OCI-LY7 (cell line): ENCODE measurements at regions not wholly inside any gene's neighbourhood (a gene's known extent, or its start where the extent isn't known, plus 50 kb on each side); places are given as distances from the start of the nearest gene placed in this dataset.
"Not testable (repeated sequence)": the region's sequence is repeated elsewhere in the genome, so short reads cannot be mapped to it uniquely, and the experiment has no call there.

Source experiments
- BruUV-seq: library from RNA; stranded (reverse); fragments of 400-500 nt; replicated peaks from 2 replicates; lab custom pipeline; 2021; lab: Mats Ljungman, UMichigan
- CTCF ChIA-PET: fragments of 300-600 bp; sonication (Branson Sonifier 250); formaldehyde crosslinking; loops from one replicate; lab custom pipeline; 2022; ENCODE audit warnings: antibody characterized with exemption; ENCODE audit not compliant: unreplicated experiment; lab: Charles Lee
- POLR2A ChIA-PET: fragments of 300-600 bp; sonication (Branson Sonifier 250); formaldehyde crosslinking; loops from one replicate; lab custom pipeline; 2022; ENCODE audit warnings: antibody characterized with exemption; lab: Charles Lee
- DNase-seq: peaks from one replicate; pipeline ENCODE4 v3.0.0-alpha.2; 2015; ENCODE audit warnings: low spot score
- H2AFZ ChIP-seq: fragments of 200-600 bp; sonication (generic), shearing (Covaris generic); 2 replicates; pipeline ENCODE4 v1.6.1; 2014; ENCODE audit warnings: mild to moderate bottlenecking, antibody characterized with exemption, low read length, moderate library complexity
- H3K27ac ChIP-seq: fragments of 200-600 bp; sonication (generic); 2 replicates; pipeline ENCODE4 v1.5.1; 2014; ENCODE audit warnings: mixed run types, low read depth, mild to moderate bottlenecking, moderate library complexity, low read length, inconsistent platforms; ENCODE audit not compliant: poor library complexity, severe bottlenecking
- H3K36me3 ChIP-seq: fragments of 200-600 bp; sonication (generic); 2 replicates; pipeline ENCODE4 v1.6.1; 2014; ENCODE audit warnings: mild to moderate bottlenecking, antibody characterized with exemption, low read length, moderate library complexity, mixed read lengths; ENCODE audit not compliant: insufficient read depth
- H3K4me1 ChIP-seq: fragments of 200-600 bp; sonication (generic); 2 replicates; pipeline ENCODE4 v1.5.1; 2014; ENCODE audit warnings: mild to moderate bottlenecking, low read length; ENCODE audit not compliant: insufficient read depth, poor library complexity, severe bottlenecking
- H3K4me2 ChIP-seq: fragments of 200-600 bp; sonication (generic); 2 replicates; pipeline ENCODE4 v1.6.1; 2014; ENCODE audit warnings: mild to moderate bottlenecking, low read length
- H3K4me3 ChIP-seq: fragments of 200-600 bp; sonication (generic); 2 replicates; pipeline ENCODE4 v1.5.1; 2014; ENCODE audit warnings: mild to moderate bottlenecking, low read depth, low read length; ENCODE audit not compliant: poor library complexity, severe bottlenecking
- H3K79me2 ChIP-seq: fragments of 200-600 bp; sonication (generic); 2 replicates; pipeline ENCODE4 v1.6.1; 2016; ENCODE audit warnings: low read depth, mild to moderate bottlenecking, low read length, moderate library complexity, mixed read lengths; ENCODE audit not compliant: insufficient read depth
- H3K9me2 ChIP-seq: fragments of 200-600 bp; sonication (generic); 2 replicates; pipeline ENCODE4 v1.6.1; 2016; ENCODE audit warnings: mild to moderate bottlenecking, low read length, mixed read lengths; ENCODE audit not compliant: insufficient read depth
- H3K9me3 ChIP-seq: fragments of 200-600 bp; sonication (generic); 2 replicates; pipeline ENCODE4 v1.6.1; 2014; ENCODE audit warnings: mild to moderate bottlenecking, mixed run types, low read length, mixed read lengths
- H4K20me1 ChIP-seq: fragments of 200-600 bp; sonication (generic); 2 replicates; pipeline ENCODE4 v1.6.1; 2014; ENCODE audit warnings: mild to moderate bottlenecking, antibody characterized with exemption, low read length, moderate library complexity, mixed read lengths; ENCODE audit not compliant: insufficient read depth
- EZH2phosphoT487 ChIP-seq: fragments of 200-600 bp; sonication (generic); IDR thresholded peaks from 2 replicates; pipeline ENCODE4 v1.6.1; 2018; ENCODE audit warnings: low read depth, borderline replicate concordance, mild to moderate bottlenecking, mixed run types, antibody characterized with exemption, low read length, moderate library complexity, mixed read lengths
- intact Hi-C: fragments of 100-400 bp; cut with micrococcal nuclease; formaldehyde crosslinking; loops from one replicate; pipeline ENCODE4 v1.10.0; 2022; ENCODE audit not compliant: unreplicated experiment
- TF ChIP-seq, protein P1 (sequence below): fragments of 200-600 bp; sonication (generic); conservative IDR thresholded peaks from 2 replicates; pipeline ENCODE4 v1.5.1; 2014; ENCODE audit warnings: mild to moderate bottlenecking, antibody characterized with exemption, low read length, moderate library complexity, mixed read lengths

DNA sequence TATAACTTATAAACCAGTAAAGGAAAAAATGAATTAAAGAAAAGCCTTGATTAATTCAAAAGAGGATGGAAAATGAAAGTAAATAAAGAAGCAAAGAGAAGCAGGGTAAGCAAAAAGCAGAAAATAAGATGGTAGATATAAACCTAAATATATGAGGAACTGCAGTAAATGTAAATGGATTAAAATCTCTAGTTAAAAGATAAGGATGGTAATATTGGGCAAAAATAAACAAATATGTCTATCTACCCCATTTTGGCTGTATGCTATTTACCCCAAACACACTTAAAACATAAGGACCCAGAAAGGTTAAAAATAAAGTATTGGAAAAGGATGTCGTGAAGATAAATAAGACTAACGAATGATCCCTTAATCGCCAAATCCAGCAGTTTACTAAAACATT is 161.9 kb downstream of the FOXD2 start:
- Histone ChIP-seq H3K4me1 (no peaks in the 10 kb centered on the region), H3K9me3 (no peaks in the 10 kb centered on the region), H2AFZ (no peak overlapping the region), H3K4me3 (no peak overlapping the region), H3K36me3 (no peaks in the 10 kb centered on the region), H3K79me2 (no peaks in the 10 kb centered on the region), H3K27ac (no peak overlapping the region), H4K20me1 (no peaks in the 10 kb centered on the region), H3K9me2 (no peaks in the 10 kb centered on the region), H3K4me2 (no peak overlapping the region)
- TF ChIP-seq EZH2phosphoT487 = no peak
- TF ChIP-seq, protein P1, sequence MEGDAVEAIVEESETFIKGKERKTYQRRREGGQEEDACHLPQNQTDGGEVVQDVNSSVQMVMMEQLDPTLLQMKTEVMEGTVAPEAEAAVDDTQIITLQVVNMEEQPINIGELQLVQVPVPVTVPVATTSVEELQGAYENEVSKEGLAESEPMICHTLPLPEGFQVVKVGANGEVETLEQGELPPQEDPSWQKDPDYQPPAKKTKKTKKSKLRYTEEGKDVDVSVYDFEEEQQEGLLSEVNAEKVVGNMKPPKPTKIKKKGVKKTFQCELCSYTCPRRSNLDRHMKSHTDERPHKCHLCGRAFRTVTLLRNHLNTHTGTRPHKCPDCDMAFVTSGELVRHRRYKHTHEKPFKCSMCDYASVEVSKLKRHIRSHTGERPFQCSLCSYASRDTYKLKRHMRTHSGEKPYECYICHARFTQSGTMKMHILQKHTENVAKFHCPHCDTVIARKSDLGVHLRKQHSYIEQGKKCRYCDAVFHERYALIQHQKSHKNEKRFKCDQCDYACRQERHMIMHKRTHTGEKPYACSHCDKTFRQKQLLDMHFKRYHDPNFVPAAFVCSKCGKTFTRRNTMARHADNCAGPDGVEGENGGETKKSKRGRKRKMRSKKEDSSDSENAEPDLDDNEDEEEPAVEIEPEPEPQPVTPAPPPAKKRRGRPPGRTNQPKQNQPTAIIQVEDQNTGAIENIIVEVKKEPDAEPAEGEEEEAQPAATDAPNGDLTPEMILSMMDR = no peak
- intact Hi-C loops = no loop called here
- no peak for DNase-seq
- BruUV-seq = no TSS peak
- CTCF ChIA-PET = no interaction called here
- POLR2A ChIA-PET = no interaction called here

DNA sequence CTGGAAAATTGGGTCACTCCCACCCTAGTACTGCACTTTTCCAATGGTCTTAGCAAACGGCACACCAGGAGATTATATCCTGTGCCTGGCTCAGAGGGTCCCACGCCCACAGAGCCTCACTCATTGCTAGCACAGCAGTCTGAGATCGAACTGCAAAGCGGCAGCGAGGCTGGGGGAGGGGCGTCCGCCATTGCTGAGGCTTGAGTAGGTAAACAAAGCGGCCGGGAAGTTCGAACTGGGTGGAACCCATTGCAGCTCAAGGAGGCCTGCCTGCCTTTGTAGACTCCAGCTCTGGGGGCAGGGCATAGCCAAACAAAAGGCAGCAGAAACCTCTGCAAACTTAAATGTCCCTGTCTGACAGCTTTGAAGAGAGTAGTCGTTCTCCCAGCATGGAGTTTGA is 164.6 kb downstream of the FOXD2 start:
- BruUV-seq, H3K9me2 ChIP-seq, POLR2A ChIA-PET, H3K36me3 ChIP-seq, H3K9me3 ChIP-seq, H4K20me1 ChIP-seq, H3K4me1 ChIP-seq, intact Hi-C loops, H3K4me2 ChIP-seq, CTCF ChIA-PET, H3K27ac ChIP-seq, H2AFZ ChIP-seq, H3K4me3 ChIP-seq, H3K79me2 ChIP-seq, DNase-seq: not testable (repeated sequence)

DNA sequence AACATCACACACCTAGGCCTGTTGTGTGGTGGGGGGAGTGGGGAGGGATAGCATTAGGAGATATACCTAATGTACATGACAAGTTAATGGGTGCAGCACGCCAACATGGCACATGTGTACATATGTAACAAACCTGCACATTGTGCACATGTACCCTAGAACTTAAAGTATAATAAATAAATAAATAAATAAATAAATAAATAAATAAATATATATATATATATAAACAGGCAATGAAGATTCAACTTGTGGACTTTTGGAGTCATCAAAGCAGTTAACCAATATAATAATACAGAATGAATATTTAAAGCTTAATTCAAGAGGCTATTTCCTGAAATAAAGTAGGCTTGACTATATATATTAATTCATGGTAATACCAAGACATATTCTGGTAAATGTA is 167.0 kb downstream of the FOXD2 start:
- H3K27ac ChIP-seq, H3K4me3 ChIP-seq, DNase-seq, H3K36me3 ChIP-seq, H4K20me1 ChIP-seq, H3K9me2 ChIP-seq, intact Hi-C loops, CTCF ChIA-PET, H2AFZ ChIP-seq, H3K9me3 ChIP-seq, H3K79me2 ChIP-seq, BruUV-seq, H3K4me2 ChIP-seq, POLR2A ChIA-PET, H3K4me1 ChIP-seq: not testable (repeated sequence)

DNA sequence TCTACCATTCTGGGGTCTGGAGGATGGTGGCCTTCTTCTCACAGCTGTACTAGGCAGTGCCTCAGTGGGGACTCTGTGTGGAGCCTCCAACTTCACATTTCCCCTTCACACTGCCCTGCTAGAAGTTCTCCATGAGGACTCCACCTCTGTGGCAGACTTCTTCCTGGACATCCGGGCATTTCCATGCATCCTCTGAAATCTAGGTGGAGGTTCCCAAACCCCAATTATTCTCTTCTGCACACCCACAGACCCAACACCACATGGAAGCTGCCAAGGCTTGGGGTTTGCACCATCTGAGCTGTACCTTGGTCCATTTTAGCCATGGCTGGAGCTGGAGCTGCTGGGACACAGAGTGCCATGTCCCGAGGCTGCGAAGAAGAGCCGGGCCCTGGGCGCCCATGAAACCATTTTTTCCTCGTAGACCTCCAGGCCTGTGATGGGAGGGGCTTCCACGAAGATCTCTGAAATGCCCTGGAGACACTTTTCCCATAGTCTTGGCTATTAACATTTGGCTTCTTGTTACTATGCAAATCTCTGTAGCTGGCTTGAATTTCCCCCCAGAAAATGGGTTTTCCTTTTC is 170.5 kb downstream of the FOXD2 start:
- Histone ChIP-seq H3K4me3 (no peak overlapping the region), H2AFZ (no peak overlapping the region), H3K27ac (no peak overlapping the region), H3K9me2 (no peaks in the 10 kb centered on the region), H3K79me2 (no peaks in the 10 kb centered on the region), H4K20me1 (no peaks in the 10 kb centered on the region), H3K9me3 (no peaks in the 10 kb centered on the region), H3K36me3 (no peaks in the 10 kb centered on the region), H3K4me2 (no peak overlapping the region), H3K4me1 (no peaks in the 10 kb centered on the region)
- intact Hi-C loops = no loop called here
- CTCF ChIA-PET = no interaction called here
- BruUV-seq = no TSS peak
- TF ChIP-seq, protein P1 = no peak
- no peak for TF ChIP-seq EZH2phosphoT487
- POLR2A ChIA-PET = no interaction called here
- DNase-seq = no peak
